ENCODE measurements at regions not wholly inside any gene's neighbourhood (a gene's known extent, or its start where the extent isn't known, plus 50 kb on each side); places are given as distances from the start of the nearest gene placed in this dataset.

- no peak for DNase-seq (ENCODE audit: low spot score)
- TF ChIP-seq, protein P1, sequence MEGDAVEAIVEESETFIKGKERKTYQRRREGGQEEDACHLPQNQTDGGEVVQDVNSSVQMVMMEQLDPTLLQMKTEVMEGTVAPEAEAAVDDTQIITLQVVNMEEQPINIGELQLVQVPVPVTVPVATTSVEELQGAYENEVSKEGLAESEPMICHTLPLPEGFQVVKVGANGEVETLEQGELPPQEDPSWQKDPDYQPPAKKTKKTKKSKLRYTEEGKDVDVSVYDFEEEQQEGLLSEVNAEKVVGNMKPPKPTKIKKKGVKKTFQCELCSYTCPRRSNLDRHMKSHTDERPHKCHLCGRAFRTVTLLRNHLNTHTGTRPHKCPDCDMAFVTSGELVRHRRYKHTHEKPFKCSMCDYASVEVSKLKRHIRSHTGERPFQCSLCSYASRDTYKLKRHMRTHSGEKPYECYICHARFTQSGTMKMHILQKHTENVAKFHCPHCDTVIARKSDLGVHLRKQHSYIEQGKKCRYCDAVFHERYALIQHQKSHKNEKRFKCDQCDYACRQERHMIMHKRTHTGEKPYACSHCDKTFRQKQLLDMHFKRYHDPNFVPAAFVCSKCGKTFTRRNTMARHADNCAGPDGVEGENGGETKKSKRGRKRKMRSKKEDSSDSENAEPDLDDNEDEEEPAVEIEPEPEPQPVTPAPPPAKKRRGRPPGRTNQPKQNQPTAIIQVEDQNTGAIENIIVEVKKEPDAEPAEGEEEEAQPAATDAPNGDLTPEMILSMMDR (IDR thresholded peaks at IDR 0.05): no peak
- H3K4me3 ChIP-seq: no peak overlapping the region
- no peak overlapping the region for H3K27ac ChIP-seq
These were observed 262.1 kb upstream of the FMN2 start for GRCh38 chr1:239829535-239829934.

DNA sequence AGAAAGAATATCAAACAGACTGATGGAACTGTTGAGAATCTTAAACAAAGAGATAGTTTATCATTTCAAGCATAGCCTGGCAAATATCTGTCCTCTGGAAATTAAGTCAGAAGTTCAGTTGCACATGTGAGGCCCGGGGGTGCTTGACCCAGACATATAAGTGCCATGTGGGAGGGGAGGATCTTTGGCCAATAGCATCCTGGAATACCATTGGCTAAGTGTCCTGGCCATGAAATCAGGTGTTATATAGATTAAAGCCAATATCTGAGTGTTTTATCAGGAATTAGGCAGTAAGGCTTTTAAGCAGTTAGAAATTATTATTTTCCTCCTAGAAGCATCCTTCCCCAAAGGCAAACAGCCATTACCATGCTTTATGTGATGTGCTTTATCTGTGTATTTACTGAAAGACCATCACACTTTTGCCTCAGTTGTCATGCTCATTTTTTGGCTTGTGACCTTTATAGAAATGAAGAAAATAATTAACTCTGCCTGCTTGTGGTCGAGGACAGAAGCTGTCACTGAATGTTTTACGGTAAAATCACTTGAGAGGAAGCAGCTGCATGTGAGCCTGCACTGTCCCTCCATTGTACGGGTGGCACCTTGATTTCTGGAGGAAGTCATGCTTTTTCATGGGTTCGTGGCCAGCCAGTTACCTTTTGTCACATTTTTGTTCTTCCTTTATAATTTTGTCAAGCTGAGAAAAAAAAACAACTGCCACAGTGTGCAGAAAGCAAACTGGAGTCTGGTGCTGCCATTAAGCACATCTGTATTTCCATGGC, 259.9 kb upstream of the FMN2 start:
- no peak overlapping the region for H3K4me3 ChIP-seq
- H3K27ac ChIP-seq: no peak overlapping the region
- TF ChIP-seq, protein P1 (IDR thresholded peaks at IDR 0.05): no peak
- no peak for DNase-seq (ENCODE audit: low spot score)

DNA sequence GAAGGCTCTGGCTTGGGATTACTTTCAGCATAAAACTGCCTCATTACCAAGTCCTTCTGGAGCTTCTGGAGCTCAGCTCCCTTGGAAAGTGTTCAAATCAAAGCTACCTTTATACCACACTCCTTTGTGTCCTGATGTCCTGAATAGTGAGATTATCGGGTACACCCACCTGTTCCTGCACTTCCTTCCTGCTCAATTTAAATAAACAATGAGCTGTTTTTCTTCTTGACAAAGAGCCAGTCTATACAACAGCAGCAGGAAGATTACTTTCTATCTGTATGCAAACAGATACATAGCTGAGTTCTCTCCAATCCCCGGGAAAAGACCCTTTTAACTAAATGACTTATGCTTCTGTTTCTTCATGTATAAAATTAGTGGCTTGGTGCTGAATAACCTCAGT, 258.0 kb upstream of the FMN2 start:
- no peak for DNase-seq (ENCODE audit: low spot score)
- Histone ChIP-seq H3K4me3 (no peak overlapping the region), H3K27ac (no peak overlapping the region)
- TF ChIP-seq, protein P1 (IDR thresholded peaks at IDR 0.05): no peak

DNA sequence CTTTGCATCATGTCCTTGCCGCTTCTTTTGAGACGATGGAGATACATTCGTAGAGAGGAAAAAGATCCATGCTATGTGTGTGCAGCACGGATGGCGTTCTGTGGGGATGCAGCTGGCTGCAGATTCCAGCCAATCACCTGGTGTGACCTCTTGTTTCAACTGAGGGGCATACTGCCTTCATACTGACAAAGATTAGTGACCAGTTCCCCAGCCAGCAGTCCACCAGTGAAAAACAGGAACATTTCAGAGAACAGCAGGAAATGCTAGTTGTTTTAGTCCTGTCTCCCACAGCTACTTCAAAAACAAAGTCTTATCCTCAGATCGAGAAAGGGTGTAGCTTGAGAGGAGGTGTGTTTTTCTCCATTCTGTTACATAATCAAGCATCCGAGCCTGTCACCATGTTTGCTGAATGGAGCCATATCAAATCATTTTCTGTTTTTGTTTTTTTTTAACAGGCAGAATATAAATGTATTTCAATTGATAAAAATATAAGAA, 255.7 kb upstream of the FMN2 start:
- Histone ChIP-seq H3K27ac (no peak overlapping the region), H3K4me3 (no peak overlapping the region)
- TF ChIP-seq, protein P1 (IDR thresholded peaks at IDR 0.05): no peak
- DNase-seq (ENCODE audit: low spot score): no peak

DNA sequence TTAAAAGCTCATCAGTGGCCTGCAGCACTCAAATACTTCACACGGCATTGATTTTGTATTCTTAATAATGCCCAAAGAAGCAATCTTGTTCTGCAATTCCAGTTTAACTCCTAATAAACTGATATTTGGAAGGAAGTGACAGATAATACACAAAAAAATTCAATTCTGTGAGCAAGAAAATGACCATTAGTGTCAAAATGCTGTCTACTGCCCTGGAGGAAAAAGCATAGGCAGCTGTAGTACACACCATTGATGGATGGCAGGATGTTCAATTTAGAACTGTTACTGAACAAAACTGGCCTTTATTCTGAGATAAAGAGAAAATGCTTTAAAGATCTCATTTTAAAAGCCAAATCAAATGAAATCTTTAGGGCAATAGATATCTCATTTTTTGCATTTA, 251.3 kb upstream of the FMN2 start:
- TF ChIP-seq, protein P1 (IDR thresholded peaks at IDR 0.05): no peak
- DNase-seq (ENCODE audit: low spot score): no peak
- Histone ChIP-seq H3K27ac (no peak overlapping the region), H3K4me3 (no peak overlapping the region)

GRCh38 chr1:239840790-239841189, 250.9 kb upstream of the FMN2 start:
- no peak overlapping the region for H3K27ac ChIP-seq
- H3K4me3 ChIP-seq: no peak overlapping the region
- no peak for DNase-seq (ENCODE audit: low spot score)
- TF ChIP-seq, protein P1 (IDR thresholded peaks at IDR 0.05): no peak

GRCh38 chr1:239841631-239842030, 250.1 kb upstream of the FMN2 start:
- TF ChIP-seq, protein P1 (IDR thresholded peaks at IDR 0.05): no peak
- Histone ChIP-seq H3K27ac (no peak overlapping the region), H3K4me3 (no peak overlapping the region)
- DNase-seq (ENCODE audit: low spot score): no peak
